ENCODE measurements at regions not wholly inside any gene's neighbourhood (a gene's known extent, or its start where the extent isn't known, plus 50 kb on each side); places are given as distances from the start of the nearest gene placed in this dataset.

GRCh38 chr10:61547297-61547696, 94.1 kb upstream of the TMEM26 start:
- DNase-seq: no peak

DNA sequence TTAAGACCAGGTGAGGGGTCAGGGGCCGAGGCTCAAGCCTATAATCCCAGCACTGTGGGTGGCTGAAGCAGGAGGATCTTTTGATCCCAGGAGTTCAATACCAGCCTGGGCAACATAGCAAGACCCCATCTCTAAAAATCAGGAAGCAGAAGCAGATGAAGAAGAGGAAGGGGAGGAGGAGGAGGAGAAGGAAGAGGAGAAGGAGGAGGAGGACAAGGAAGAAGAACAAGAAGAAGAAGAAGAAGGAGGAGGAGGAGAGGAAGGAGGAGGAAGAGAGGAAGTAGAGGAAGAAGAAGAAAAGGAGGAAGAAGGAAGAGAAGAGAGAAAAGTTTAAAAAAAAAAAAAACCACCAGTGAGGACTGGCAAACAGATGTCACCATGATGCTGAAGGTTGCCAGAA, 92.0 kb upstream of the TMEM26 start:
- DNase-seq: no peak

DNA sequence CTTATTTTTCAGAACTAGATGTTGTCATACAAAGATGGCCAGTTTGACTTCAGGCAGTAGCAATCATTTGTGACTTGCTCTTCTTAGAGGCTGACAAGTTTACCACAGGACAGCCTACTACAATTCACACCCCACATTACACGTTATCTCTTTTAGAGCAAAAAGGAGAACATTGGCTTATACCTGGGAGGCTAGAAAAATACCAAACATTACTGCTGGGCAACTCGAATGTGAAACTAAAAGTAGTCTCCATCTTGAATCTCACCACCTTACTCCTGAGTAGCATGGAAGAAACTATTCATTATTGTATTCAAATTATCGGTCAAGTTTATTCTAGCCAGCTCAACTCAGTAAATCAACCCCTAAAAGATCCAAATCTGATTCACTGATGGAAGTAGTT, 90.7 kb upstream of the TMEM26 start:
- DNase-seq: no peak

GRCh38 chr10:61542596-61542995, 89.4 kb upstream of the TMEM26 start:
- no peak for DNase-seq

DNA sequence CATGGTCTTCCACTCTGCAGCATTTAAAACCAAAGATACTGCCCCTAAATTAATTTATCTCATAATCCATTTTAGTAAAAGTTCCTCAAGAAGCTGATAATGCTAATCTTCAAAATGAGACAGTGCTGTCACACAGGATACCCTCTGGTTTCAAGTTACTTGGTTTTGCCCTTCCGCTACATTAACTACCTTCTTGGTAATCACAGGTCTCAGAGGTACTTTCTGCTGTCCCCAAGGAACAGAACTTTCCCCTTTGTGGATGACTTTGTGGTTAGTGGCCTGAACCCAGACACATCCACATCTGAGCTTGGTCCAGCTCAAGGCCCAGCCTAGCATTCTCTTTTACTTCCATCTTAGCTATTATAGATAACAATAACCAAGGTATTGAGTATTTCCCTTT, 88.8 kb upstream of the TMEM26 start:
- no peak for DNase-seq

DNA sequence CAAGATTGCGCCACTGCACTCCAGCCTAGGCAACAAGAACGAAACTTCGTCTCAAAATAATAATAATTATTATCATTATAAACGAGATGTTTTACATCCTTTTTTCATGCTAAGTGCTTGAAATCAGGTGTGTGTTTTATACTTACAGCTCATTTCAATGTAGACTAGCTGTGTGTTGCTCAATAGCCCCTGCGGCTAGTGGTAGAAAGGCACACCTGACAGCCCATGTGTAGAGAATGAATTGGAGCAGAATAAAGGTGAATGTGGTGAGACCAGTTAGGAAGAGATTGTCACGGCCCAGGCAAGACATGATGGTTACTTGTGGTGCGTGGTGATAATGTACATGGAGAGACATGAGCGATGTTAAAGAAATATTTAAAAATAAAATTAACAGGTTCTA, 86.7 kb upstream of the TMEM26 start:
- DNase-seq: no peak

GRCh38 chr10:61529208-61529607, 76.0 kb upstream of the TMEM26 start:
- no peak for DNase-seq

GRCh38 chr10:61503051-61503450, 49.9 kb upstream of the TMEM26 start:
- DNase-seq: no peak
